Inflammatory macrophage (primary cell): ENCODE measurements at regions not wholly inside any gene's neighbourhood (a gene's known extent, or its start where the extent isn't known, plus 50 kb on each side); places are given as distances from the start of the nearest gene placed in this dataset.

ENCODE experiments used
- DNase-seq, 2 donors: peaks; one replicate each; pipeline ENCODE4 v3.0.0-alpha.2; 2020 to 2022

DNA sequence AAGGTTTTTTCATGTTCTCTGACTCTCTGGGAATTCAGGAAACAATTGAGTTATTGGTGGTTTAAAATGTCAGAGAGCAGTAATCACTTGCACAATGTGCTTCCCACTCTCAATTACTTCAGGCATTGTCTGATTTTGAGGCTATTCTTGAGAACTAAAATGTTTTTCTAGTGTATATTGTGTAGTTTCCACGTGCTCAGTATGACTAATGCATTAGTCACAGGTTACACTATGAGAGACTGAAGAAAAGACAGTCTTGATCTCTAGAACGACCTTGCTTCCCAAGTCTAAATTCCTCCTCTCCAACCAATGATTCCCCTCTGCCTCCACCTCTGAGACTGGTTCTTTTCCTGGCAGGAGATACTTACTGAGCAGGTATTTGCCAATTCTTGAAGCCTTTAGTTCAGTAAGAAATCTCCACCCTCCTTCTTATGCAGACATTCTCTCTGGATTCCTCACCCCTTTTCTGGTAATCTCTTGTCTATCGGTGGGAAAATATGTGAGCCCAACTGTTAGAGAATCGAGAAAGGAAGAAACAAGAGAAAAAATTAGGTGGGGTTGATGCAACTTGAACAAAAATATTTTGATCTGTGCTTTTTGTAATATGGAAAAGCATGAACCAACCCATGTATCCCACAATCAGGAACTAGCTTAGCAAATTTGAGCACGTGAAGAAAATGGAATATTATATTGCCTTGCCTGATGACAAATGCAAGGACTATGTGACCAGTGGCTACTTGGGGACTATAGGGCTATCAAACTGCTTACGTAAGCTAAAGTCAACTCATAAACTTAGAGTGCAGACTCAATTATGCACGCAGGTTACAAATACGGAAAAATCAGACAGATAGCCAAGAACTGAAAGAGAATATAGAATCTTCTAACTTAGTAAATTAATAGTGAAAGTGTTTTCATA, 61.1 kb upstream of the SLC22A16 start:
- peak; percentile 86 to 94 for DNase-seq

DNA sequence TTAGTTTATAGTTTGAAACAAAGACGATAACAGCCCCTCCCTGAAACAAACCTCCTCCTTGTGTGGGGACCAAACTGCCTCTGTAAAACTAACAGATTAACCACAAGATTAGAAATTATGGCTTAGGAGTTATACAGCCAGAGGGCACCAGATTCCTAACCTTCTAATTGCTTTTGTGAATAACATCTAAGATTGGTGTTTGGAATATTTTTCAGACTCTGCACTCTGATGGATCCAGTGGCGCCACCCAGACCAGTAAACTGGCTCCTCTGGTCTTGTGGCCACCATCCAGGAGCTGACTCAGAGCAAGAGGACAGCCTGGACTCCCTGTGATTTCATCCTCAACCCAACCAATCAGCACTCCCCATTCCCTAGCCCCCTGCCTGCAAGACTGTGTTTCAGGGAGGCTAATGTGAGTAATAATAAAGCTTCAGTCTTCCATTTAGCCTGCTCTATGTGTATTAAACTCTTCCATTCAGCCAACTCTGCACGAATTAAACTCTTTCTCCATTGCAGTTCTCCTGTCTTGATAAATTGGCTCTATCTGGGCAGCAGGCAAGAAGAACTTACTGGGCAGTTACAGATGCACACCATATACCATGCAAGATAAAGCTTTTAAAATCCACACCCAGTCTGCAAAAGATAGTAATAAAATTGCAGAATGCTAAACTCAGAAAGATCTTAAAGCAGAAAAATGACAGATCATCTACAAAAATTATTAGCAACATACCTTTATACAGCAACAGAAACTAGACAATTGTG, 58.5 kb upstream of the SLC22A16 start:
- DNase-seq: peak in 1 of 2 donors; percentile 36

DNA sequence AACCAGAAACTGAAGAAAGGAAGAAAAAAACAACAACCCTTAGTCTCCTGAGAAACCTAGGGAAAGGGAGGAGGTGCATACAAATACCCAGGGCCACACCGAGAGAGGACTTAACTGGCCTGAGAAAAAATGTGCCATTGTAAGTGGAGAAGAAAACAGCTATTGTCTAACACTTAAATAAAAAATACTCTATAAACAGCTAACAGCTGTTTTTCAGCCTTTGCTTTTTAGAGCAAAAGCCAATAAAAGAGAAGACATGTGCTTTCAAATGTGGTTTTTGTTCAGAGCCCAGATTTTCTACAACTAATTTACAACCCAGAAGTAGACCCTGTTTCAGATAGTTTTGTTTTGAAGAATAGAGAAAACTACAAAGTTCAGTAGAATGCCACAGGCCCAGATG, 56.0 kb upstream of the SLC22A16 start:
- no peak for DNase-seq

DNA sequence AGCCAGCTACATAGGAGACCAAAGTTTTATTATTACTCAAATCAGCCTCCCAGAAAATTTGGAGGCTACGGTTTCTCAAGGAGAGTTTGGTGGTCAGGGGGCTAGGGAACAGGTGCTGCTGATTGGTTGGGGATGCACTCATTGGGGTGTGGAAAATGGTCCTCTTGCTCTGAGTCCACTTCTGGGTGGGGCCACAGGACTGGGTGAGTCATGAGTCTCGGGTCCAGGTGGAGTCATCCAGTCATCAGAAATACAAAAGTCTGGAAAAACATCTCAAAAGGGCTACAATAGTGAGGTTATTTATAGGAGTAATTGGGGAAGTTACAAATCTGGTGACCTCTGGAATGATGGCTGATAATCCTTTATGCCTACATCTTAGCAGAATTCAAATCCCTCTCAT, 54.3 kb upstream of the SLC22A16 start:
- peak in 1 of 2 donors; percentile 13 for DNase-seq

DNA sequence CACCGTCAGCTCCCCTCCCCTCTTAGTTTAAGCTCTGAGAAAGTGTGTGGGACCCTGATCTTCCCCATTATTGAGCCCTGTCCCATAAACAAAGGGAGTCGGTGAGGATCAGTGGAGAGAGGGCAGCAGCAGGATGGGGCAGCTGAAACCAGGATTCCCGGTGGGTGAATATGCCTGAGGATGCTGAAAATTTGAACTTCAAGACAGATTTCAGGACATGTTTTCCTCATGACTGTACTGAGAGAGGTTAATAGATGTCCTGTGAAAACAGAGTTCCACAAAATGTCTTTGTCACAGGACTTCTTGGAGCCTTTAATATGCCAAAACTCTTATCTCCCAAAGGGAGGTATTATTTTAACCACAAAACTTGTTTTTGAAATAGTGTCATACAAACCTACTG, 53.5 kb upstream of the SLC22A16 start:
- DNase-seq: no peak

DNA sequence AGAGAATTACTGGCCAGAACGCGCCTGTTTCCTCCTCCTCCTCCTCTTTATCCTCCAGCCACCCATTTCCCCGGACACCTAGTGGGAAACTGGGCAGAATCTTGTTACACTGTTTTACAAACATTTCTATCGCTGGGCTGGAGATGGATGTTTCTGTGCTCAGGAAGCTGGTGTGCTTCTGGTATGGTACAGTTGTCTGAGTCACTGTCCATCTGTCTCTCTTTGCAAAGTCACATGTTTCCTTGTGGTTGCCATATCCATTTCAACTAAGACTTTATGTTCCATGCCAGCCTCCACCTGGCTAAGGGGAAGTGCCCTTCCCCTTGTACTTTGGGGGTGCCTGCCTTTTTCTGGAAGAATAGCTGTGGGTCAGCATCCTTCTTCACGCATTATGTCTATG, 52.9 kb upstream of the SLC22A16 start:
- DNase-seq: peak; percentile 41 to 52

DNA sequence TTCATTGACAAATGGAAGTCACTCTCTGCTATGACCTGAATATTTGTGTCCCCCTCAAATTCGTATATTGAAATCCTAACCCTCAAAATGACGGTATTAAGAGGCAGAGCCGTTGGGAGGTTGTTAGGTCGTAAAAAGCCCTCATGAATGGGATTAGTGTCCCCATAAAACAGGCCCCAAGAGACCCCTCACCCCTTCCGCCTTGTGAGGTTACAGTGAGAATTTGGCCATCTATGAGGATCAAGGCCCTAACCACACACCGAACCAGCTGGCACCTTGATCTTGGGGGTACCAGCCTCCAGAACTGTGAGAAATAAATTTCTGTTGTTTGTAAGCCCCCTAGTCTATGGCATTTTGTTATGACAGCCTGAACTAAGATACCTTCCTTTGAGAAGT, 52.5 kb upstream of the SLC22A16 start:
- DNase-seq: no peak

DNA sequence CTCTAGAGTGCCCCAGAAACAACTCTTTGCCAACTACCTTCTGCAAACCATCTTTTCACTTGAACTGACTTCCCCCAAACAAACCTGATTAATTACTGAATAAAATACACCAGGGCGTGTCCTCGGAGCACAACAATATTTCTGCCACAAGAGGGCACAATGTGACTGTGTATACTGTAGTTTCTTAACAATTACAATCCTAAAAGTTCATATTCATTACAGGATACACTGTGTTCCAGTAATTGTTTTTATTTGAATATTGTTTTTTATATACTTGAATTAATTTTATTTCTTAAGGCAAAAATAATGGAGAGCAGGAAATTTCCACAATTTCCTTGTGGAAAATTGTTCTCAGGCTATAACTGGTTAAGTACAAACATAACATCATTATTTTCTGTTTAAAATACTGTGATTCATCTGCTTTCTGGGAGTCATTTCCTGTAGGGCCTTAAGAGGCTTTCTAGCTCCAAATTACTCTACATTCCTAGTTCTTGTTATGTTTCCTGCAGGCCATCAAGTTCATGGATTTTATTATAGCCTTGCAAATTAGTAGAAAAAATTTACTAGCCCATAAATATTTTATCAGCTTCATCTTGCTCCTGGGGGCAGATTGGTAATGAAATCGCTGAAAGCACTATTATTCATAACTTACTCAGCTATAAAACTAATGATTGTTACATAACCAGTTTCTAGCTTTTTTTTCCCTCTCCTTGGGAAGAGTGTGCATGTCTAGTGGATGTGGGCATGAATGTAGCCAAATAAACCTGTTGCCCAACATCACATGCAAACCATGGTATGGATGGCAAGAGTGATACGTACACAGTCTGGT, 51.9 kb upstream of the SLC22A16 start:
- peak; percentile 76 to 85 for DNase-seq

DNA sequence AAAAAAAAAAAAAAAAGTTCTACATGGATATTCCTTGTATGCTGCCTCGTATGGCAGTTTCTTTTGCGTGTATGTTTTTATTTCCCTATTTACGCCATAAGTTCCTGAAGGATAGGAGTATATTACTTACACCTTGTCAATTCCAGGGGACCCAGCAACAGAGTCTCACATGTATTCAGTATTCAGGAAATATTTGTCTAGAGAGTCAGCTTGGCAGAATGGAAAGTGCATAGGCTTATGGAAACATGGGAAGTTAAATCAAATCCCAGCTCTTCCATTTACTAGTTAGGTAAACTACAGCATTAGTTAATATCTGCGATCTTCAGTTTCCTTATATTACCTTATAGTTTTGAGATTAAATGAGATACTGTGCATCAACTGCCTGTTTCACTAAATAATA, 51.1 kb upstream of the SLC22A16 start:
- no peak for DNase-seq

DNA sequence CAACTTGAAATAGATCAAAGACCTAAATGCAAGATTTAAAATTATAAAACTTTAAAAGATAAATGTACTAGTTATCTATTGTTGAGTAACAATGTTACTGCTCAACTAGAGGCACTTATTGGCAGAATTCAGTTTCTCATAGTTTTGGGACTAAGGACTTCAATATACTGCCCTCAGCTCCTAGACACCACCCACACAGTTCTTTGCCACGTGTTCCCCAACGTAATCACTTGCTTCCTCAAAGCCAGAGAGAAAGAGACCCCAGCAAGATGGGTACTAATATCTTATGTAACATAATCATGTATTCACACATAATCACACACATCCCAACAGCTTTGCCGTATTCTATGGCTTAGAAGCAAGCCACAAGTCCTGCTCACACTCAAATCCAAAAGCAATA, 50.3 kb upstream of the SLC22A16 start:
- peak; percentile 57 to 73 for DNase-seq
